AG09309 (cell line): ENCODE measurements at regions not wholly inside any gene's neighbourhood (a gene's known extent, or its start where the extent isn't known, plus 50 kb on each side); places are given as distances from the start of the nearest gene placed in this dataset.

Source experiments
- DNase-seq: peaks from one replicate; pipeline ENCODE4 v3.0.0-alpha.2; 2010; ENCODE audit warnings: low read depth
- H3K4me3 ChIP-seq: 2 replicates; pipeline ENCODE4 v1.5.1; 2011; ENCODE audit warnings: mild to moderate bottlenecking, low read depth, low read length, moderate library complexity; ENCODE audit not compliant: control insufficient read depth
- TF ChIP-seq, protein P1 (sequence below): IDR thresholded peaks from 2 replicates; pipeline ENCODE4 v1.5.1; 2011; ENCODE audit warnings: mild to moderate bottlenecking, low read depth, low read length, inconsistent platforms; ENCODE audit not compliant: insufficient read depth, control insufficient read depth; ENCODE audit errors: missing control alignments

DNA sequence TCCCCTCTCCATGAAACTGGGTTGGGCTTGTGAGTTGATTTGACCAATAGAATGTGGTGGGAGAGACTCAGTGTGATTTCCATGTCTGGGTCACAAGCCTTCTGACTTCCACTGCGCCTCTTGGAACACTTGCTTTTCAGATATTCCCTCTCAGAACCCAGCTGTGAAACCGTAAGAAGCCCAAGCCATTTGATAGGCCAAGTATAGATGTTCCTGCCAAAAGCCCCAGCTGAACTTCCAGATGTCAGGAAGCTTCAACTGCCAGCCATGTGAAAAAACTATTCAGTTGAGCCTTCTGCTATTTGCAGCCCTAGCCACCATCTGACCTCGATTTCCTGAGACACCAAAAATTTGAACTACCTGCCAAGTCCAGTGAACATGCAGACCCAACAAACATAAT lies 387.8 kb upstream of the GJE1 start:
- no peak overlapping the region for H3K4me3 ChIP-seq
- TF ChIP-seq, protein P1, sequence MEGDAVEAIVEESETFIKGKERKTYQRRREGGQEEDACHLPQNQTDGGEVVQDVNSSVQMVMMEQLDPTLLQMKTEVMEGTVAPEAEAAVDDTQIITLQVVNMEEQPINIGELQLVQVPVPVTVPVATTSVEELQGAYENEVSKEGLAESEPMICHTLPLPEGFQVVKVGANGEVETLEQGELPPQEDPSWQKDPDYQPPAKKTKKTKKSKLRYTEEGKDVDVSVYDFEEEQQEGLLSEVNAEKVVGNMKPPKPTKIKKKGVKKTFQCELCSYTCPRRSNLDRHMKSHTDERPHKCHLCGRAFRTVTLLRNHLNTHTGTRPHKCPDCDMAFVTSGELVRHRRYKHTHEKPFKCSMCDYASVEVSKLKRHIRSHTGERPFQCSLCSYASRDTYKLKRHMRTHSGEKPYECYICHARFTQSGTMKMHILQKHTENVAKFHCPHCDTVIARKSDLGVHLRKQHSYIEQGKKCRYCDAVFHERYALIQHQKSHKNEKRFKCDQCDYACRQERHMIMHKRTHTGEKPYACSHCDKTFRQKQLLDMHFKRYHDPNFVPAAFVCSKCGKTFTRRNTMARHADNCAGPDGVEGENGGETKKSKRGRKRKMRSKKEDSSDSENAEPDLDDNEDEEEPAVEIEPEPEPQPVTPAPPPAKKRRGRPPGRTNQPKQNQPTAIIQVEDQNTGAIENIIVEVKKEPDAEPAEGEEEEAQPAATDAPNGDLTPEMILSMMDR: no peak
- DNase-seq: no peak

- DNase-seq: no peak
- TF ChIP-seq, protein P1: no peak
- no peak overlapping the region for H3K4me3 ChIP-seq
These were observed 388.4 kb upstream of the GJE1 start for GRCh38 chr6:141744194-141744925.

GRCh38 chr6:141736104-141736503 lies 396.6 kb upstream of the GJE1 start:
- H3K4me3 ChIP-seq: no peak overlapping the region
- TF ChIP-seq, protein P1: no peak
- DNase-seq: no peak

GRCh38 chr6:141735126-141735525 lies 397.6 kb upstream of the GJE1 start:
- TF ChIP-seq, protein P1: no peak
- no peak for DNase-seq
- H3K4me3 ChIP-seq: no peak overlapping the region

DNA sequence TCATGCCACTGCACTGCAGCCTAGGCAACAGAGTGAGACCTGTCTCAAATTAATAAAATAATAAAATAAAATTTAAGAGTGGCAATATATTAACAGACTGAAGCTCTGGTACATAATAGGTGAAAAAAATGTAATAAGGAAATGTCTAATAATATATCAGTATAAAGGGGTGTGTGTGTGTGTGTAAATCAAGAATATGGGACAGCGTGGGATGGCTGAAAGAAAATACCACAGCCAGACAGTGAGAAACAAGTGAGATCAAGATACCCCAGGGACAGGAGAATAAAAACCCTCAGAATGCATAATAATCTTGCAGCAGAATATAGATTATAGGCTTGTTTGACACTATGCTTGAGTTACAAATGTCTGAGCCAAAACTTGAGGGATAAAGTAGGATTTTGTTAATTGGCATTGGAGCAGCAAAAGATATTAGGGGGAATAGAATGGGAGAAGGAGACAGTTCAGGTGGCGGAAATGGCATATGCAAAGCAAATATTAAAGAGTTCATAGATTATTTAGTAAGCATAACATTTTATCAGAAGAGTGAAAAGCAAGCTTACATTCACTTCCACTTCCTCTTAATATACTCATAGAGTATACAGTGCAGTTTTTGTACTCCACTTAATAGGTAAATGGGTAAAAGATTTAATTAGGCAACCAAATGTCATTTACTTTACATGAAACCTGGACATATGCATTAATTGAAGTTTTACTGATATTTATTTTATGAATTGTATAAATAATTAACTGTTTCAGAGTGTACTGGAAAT lies 398.5 kb upstream of the GJE1 start:
- TF ChIP-seq, protein P1: no peak
- no peak overlapping the region for H3K4me3 ChIP-seq
- no peak for DNase-seq

GRCh38 chr6:141729146-141729545 lies 403.6 kb upstream of the GJE1 start:
- TF ChIP-seq, protein P1: no peak
- H3K4me3 ChIP-seq: no peak overlapping the region
- DNase-seq: no peak

- TF ChIP-seq, protein P1: no peak
- no peak overlapping the region for H3K4me3 ChIP-seq
- DNase-seq: no peak
These were observed 404.4 kb upstream of the GJE1 start for GRCh38 chr6:141728330-141728729.
